Transverse colon (tissue), 4 donors: ENCODE measurements at regions not wholly inside any gene's neighbourhood (a gene's known extent, or its start where the extent isn't known, plus 50 kb on each side); places are given as distances from the start of the nearest gene placed in this dataset.

Source experiments
- CTCF ChIP-seq, 5 experiments: fragments of 200-600 bp in 3 of 5; fragments of 450-650 bp in 2 of 5; sonication (generic) in 3 of 5; IDR thresholded peaks; 1 replicate in 2 of 5; 2 replicates in 3 of 5; pipeline ENCODE4 v1.5.1; 2016 to 2017; ENCODE audit warnings: antibody characterized with exemption in 5 of 5, inconsistent platforms in 3 of 5, mild to moderate bottlenecking in 2 of 5, moderate library complexity in 1 of 5
- EP300 ChIP-seq: sonication (generic); formaldehyde crosslinking; IDR thresholded peaks from one replicate; pipeline ENCODE4 v1.6.1; 2017; ENCODE audit warnings: antibody characterized with exemption, low read depth
- POLR2AphosphoS5 ChIP-seq, 3 donors: sonication (generic); formaldehyde crosslinking; IDR thresholded peaks; one replicate each; pipeline ENCODE4 v1.6.1; 2016; ENCODE audit warnings: antibody characterized with exemption in 3 of 3

- TF ChIP-seq CTCF (IDR thresholded peaks at IDR 0.05) = no peak
- no peak for TF ChIP-seq POLR2AphosphoS5 (IDR thresholded peaks at IDR 0.05)
- TF ChIP-seq EP300 = no peak
Measured at GRCh38 chr7:32256376-32256775, 186.2 kb upstream of the PDE1C start.
